ENCODE measurements at regions not wholly inside any gene's neighbourhood (a gene's known extent, or its start where the extent isn't known, plus 50 kb on each side); places are given as distances from the start of the nearest gene placed in this dataset.

- DNase-seq = no peak
These were observed 391.5 kb upstream of the MIR17HG start for GRCh38 chr13:90956031-90956430.

GRCh38 chr13:90958866-90959265 lies 388.6 kb upstream of the MIR17HG start:
- no peak for DNase-seq

GRCh38 chr13:90968166-90968904 lies 379.2 kb upstream of the MIR17HG start:
- peak in 15 of 56 donors; percentile 0 to 45 (median 3) for DNase-seq

GRCh38 chr13:90974249-90974975 lies 373.1 kb upstream of the MIR17HG start:
- no peak for DNase-seq

GRCh38 chr13:90979059-90979458 lies 368.4 kb upstream of the MIR17HG start:
- no peak for DNase-seq

- DNase-seq = no peak
These were observed 362.7 kb upstream of the MIR17HG start for GRCh38 chr13:90984756-90985155.

- DNase-seq = no peak
These were observed 352.5 kb upstream of the MIR17HG start for GRCh38 chr13:90995001-90995400.

GRCh38 chr13:90995614-90996013 lies 351.9 kb upstream of the MIR17HG start:
- DNase-seq = no peak

GRCh38 chr13:90997951-90998350 lies 349.5 kb upstream of the MIR17HG start:
- DNase-seq = no peak

- no peak for DNase-seq
These were observed 348.1 kb upstream of the MIR17HG start for GRCh38 chr13:90999401-90999800.

GRCh38 chr13:91001371-91001770 lies 346.1 kb upstream of the MIR17HG start:
- DNase-seq = no peak

- no peak for DNase-seq
These were observed 332.8 kb upstream of the MIR17HG start for GRCh38 chr13:91014696-91015095.

- DNase-seq = peak in 22 of 56 donors; percentile 0 to 49 (median 6)
These were observed 330.3 kb upstream of the MIR17HG start for GRCh38 chr13:91017031-91017668.

GRCh38 chr13:91017669-91018053 lies 329.8 kb upstream of the MIR17HG start:
- peak in 1 of 56 donors; percentile 0 for DNase-seq

GRCh38 chr13:91020461-91021034 lies 326.9 kb upstream of the MIR17HG start:
- DNase-seq = no peak

GRCh38 chr13:91024157-91024792 lies 323.2 kb upstream of the MIR17HG start:
- DNase-seq = no peak

GRCh38 chr13:91025442-91025841 lies 322.0 kb upstream of the MIR17HG start:
- DNase-seq = no peak

GRCh38 chr13:91031508-91031907 lies 316.0 kb upstream of the MIR17HG start:
- DNase-seq = no peak

- no peak for DNase-seq
These were observed 315.4 kb upstream of the MIR17HG start for GRCh38 chr13:91032104-91032503.

- peak in 2 of 56 donors; percentile 6 for DNase-seq
These were observed 310.6 kb upstream of the MIR17HG start for GRCh38 chr13:91036886-91037285.

- no peak for DNase-seq
These were observed 304.6 kb upstream of the MIR17HG start for GRCh38 chr13:91042870-91043269.
